GM21723 (cell line): ENCODE measurements at regions not wholly inside any gene's neighbourhood (a gene's known extent, or its start where the extent isn't known, plus 50 kb on each side); places are given as distances from the start of the nearest gene placed in this dataset.
"Not testable (repeated sequence)": the region's sequence is repeated elsewhere in the genome, so short reads cannot be mapped to it uniquely, and the experiment has no call there.

Source experiments
- ATAC-seq: cut with Tn5 transposase; IDR thresholded peaks from one replicate; pipeline ENCODE4 v1.9.1; 2021; ENCODE audit warnings: mild to moderate bottlenecking, moderate library complexity; ENCODE audit not compliant: unreplicated experiment

- ATAC-seq: no peak
Observed at GRCh38 chrX:121407627-121408026, 360.2 kb downstream of the GLUD2 start.

GRCh38 chrX:121431514-121431913, 384.1 kb downstream of the GLUD2 start:
- ATAC-seq: not testable (repeated sequence)

GRCh38 chrX:121433289-121433688, 385.9 kb downstream of the GLUD2 start:
- no peak for ATAC-seq

GRCh38 chrX:121437666-121438065, 390.3 kb downstream of the GLUD2 start:
- not testable (repeated sequence) for ATAC-seq

- ATAC-seq: peak; percentile 65
Observed at GRCh38 chrX:121455890-121456289, 408.5 kb downstream of the GLUD2 start.

GRCh38 chrX:121456315-121456714, 408.9 kb downstream of the GLUD2 start:
- peak; percentile 91 for ATAC-seq

GRCh38 chrX:121457096-121457495, 409.7 kb downstream of the GLUD2 start:
- no peak for ATAC-seq

- no peak for ATAC-seq
Observed at GRCh38 chrX:121479406-121479805, 432.0 kb downstream of the GLUD2 start.

GRCh38 chrX:121496966-121497365, 449.6 kb downstream of the GLUD2 start:
- no peak for ATAC-seq

GRCh38 chrX:121504153-121504552, 456.7 kb downstream of the GLUD2 start:
- ATAC-seq: no peak

- peak; percentile 60 for ATAC-seq
Observed at GRCh38 chrX:121546317-121546716, 498.9 kb downstream of the GLUD2 start.

GRCh38 chrX:121558886-121559285, 511.5 kb downstream of the GLUD2 start:
- ATAC-seq: no peak

- no peak for ATAC-seq
Observed at GRCh38 chrX:121562616-121563015, 515.2 kb downstream of the GLUD2 start.

GRCh38 chrX:121569609-121570008, 522.2 kb downstream of the GLUD2 start:
- ATAC-seq: peak; percentile 82

- ATAC-seq: peak; percentile 61
Observed at GRCh38 chrX:121570072-121570841, 522.8 kb downstream of the GLUD2 start.

- no peak for ATAC-seq
Observed at GRCh38 chrX:121571333-121571732, 523.9 kb downstream of the GLUD2 start.

- not testable (repeated sequence) for ATAC-seq
Observed at GRCh38 chrX:121574384-121574783, 527.0 kb downstream of the GLUD2 start.

- ATAC-seq: peak; percentile 68
Observed at GRCh38 chrX:121579016-121579760, 531.8 kb downstream of the GLUD2 start.

GRCh38 chrX:121581885-121582284, 534.5 kb downstream of the GLUD2 start:
- ATAC-seq: no peak

GRCh38 chrX:121585626-121586025, 538.2 kb downstream of the GLUD2 start:
- no peak for ATAC-seq

GRCh38 chrX:121592884-121593283, 545.5 kb downstream of the GLUD2 start:
- no peak for ATAC-seq

GRCh38 chrX:121598356-121598755, 550.9 kb downstream of the GLUD2 start:
- no peak for ATAC-seq
